HTERT RPE-1 (cell line): ENCODE measurements at regions not wholly inside any gene's neighbourhood (a gene's known extent, or its start where the extent isn't known, plus 50 kb on each side); places are given as distances from the start of the nearest gene placed in this dataset.

Source experiments
- in situ Hi-C: fragments of 300-500 bp; cut with MboI; formaldehyde crosslinking; loops from 4 replicates; pipeline ENCODE4 v1.14.3; 2020; ENCODE audit warnings: low sequenced_read_pairs

DNA sequence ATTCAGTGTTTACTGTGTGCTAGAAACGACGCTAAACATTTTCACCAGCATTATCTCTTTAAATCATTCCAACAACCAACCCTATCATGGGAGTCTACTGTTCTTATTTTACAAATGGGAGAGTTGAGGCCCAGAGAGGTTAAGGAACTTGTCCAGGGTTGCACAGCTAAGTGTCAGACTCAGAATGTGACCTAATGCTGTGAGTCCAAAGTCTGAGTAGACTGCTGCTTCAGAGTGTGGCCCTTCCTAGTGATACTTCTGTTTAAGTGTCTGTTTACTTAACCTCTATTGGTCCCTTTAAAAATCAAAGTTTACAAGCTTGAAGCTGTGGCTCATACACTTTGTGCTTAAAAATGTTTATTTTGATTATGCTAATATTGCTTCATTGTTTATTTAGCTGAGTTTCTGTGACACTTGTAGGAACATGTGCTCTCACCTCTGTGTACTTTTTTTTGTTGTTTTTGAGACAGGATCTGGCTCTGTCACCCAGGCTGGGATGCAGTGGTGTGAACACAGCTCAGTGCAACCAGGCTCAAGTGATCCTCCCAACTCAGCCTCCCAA is 84.4 kb upstream of the SYPL1 start:
- in situ Hi-C loops: loop anchor here (25.0 kb wide), 1 partner anchor 266 kb away; no protein-coding TSS in a partner anchor

DNA sequence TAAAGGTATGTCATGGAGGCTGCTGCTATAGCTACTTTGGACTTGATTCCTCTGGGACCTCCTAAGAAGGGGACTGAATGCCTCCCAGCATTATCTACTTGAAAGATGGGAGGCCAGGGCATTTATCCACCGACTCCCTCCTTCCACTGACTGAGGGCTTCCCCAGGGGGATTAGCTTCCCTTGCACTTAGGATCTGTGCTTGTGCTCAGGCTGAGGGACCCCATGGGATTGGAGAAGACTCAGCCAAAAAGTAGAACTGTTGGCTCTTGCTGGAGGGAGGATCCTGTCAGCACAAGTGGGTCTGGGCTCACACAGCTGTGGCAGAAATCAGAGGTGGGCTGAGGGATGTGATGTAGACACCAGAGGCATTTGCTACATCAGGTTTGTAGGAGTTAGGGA is 81.5 kb upstream of the SYPL1 start:
- in situ Hi-C loops: loop anchor here (25.0 kb wide), 1 partner anchor 269 kb away; no protein-coding TSS in a partner anchor

DNA sequence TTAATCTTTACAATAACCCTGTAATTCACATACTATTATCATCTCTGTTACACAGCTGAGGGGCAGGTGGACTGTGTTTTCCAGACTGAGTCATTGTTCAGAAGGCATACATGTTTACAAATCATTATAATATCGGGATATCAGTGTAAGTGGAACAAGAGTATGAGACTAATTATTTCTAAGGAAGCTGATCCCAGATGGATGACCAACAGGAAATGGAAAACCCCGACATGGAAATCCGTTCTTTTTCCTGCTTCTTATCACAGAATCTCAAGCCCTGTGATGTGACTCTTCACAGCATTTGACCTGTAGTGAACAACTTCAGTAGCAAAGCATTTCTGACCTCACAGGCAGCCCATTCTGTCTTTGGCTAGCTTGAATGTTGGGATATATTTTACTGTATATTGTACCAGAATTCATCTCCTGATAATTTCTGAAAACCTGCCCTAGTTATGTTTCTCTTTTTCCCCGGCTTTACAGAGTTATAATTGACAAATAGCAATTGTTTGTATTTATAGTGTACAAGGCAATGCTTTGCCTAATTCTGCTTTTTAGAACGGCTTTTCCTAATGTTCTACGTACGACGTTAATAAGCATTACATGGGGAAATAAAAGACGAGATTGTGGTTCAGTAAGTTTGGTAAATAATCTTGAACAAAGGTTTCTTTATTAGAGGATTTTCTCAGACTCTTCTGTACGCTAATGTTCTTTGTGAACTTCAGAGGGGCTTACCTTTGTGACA is 78.6 kb upstream of the SYPL1 start:
- in situ Hi-C loops: loop anchor here (25.0 kb wide), 1 partner anchor 272 kb away; no protein-coding TSS in a partner anchor

DNA sequence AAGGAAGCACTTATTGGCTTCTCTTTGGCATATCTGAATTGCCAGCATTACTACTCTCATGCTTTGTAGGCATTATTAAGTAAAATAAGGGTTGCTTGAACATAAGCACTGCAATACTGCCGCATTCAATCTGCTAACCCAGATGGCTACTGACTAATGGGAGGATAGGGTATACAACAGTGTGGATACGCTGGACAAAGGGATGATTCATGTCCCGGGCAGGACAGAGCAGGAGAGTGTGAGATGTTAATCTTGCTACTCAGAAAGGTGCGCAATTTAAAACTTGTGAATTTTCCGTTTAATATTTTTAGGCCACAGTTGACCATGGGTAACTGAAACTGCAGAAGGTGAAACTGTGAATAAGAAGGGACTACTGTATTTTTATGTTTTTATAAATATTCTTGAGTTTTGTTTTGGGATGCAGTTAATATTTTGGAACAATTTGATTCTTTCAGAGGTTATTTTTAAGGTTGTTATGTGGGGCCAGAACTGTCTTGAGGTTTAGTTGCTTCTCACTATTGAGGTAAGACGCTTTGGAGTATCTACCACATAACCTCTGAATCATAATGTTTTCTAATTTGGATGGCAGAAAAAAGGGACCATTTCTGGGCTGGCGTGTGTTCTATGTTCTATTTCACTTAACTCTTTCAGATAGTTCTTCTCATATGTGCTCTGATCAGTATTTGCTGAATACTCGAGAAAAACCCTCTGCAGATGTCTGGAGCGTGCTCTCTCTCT is 75.7 kb upstream of the SYPL1 start:
- in situ Hi-C loops: loop anchor here (25.0 kb wide), 1 partner anchor 275 kb away; no protein-coding TSS in a partner anchor

GRCh38 chr7:106185719-106186118 is 73.6 kb upstream of the SYPL1 start:
- in situ Hi-C loops: loop anchor here (25.0 kb wide), 1 partner anchor 277 kb away; no protein-coding TSS in a partner anchor

DNA sequence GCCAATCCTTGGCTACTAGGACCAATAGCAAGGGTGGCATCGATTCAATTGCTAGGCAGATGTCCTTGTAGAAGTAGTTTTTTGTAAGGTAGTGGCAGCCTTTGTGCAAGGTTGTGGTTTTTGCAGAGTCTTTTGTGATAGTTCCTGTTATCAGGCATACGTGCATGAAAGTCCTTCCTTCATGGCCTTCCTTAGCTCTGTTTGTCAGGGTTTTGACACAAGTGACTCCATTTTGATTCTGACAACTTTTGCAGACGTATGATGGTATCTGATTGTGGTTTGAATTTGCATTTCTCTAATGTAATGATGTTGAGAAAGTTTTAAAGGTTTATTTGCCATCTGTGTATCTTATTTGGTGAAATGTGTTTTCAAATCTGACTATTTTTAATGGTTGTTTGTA is 71.8 kb upstream of the SYPL1 start:
- in situ Hi-C loops: loop anchor here (25.0 kb wide), 1 partner anchor 278 kb away; no protein-coding TSS in a partner anchor

DNA sequence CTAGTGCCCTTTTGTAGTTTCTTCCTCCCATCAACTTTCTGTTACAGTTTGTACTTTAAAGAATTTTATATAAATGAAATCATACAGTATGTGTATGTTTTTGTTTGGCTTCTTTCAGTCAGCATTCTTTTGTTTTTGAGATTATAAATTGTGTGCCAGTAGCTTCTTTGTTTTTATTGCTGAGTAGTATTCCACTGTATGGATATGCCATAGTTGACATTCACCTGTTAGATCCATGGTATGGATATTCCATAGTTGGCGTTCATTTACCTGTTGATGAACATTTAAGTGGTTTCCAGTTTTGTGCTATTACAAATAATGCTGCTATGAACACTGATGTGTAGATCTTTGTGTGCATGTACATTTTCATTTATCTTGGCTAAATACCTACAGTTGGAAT is 70.8 kb upstream of the SYPL1 start:
- in situ Hi-C loops: loop anchor here (25.0 kb wide), 1 partner anchor 279 kb away; no protein-coding TSS in a partner anchor

DNA sequence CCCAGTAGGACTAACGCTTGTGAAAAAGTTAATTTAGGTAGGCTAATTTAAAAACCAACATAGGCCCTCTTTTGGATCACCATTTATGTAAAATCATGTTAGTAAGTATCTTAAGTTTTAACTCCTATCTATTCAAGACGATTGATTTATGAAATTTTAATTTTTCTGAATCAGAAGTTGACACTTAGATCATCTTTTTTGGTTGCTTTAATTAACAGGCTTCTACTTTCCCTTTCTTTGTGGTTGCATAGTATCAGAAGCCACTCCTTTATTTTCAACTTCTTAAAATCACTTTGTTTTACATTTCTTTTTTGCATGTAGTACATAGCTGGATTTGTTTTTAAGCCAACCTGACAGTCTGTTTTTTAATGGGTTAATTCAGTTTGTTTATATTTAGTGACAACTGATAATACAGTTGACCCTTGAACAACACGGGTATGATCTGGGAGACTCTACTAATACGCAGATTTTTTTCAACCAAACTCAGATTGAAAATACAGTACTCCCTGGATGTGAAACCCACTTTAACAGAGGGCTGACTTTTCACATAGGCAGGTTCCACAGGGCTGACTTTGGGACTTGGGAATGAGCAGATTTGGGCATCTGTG is 69.7 kb upstream of the SYPL1 start:
- in situ Hi-C loops: loop anchor here (25.0 kb wide), 1 partner anchor 281 kb away; no protein-coding TSS in a partner anchor

GRCh38 chr7:106180721-106181120 is 68.6 kb upstream of the SYPL1 start:
- in situ Hi-C loops: loop anchor here (25.0 kb wide), 1 partner anchor 282 kb away; no protein-coding TSS in a partner anchor

GRCh38 chr7:106179256-106179655 is 67.1 kb upstream of the SYPL1 start:
- in situ Hi-C loops: loop anchor here (25.0 kb wide), 1 partner anchor 283 kb away; no protein-coding TSS in a partner anchor

DNA sequence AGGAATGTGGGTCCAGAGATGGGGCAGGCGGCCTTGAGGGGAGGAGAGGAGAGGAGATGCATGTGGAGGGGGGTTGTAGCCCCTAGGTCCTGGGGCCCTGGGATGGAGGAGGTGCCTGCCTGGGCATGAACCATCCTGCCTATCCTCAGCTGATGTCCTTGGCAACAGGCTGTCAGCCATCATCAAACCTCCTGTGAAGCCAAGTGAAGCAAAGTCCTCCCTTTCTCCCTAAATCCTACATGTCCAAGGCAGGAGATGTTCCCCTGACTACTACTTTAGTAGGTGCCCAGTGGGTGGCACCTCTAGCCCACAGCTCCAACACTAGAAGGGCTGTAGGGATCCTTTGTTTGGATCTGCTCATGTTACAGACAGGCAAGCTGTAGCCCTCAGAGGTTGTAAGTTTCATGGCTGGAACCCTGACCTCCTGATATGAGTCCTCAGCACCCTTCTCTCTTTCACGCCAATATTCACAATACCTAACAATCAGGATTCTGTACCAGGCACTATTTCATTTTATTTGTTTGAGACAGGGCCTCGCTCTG is 66.6 kb upstream of the SYPL1 start:
- in situ Hi-C loops: loop anchor here (25.0 kb wide), 1 partner anchor 284 kb away; no protein-coding TSS in a partner anchor

- in situ Hi-C loops: loop anchor here (25.0 kb wide), 1 partner anchor 284 kb away; no protein-coding TSS in a partner anchor
Measured at GRCh38 chr7:106177738-106178592, 65.9 kb upstream of the SYPL1 start.

GRCh38 chr7:106177300-106177690 is 65.2 kb upstream of the SYPL1 start:
- in situ Hi-C loops: loop anchor here (25.0 kb wide), 1 partner anchor 285 kb away; no protein-coding TSS in a partner anchor

- in situ Hi-C loops: loop anchor here (25.0 kb wide), 1 partner anchor 286 kb away; no protein-coding TSS in a partner anchor
Measured at GRCh38 chr7:106176414-106177299, 64.5 kb upstream of the SYPL1 start.

DNA sequence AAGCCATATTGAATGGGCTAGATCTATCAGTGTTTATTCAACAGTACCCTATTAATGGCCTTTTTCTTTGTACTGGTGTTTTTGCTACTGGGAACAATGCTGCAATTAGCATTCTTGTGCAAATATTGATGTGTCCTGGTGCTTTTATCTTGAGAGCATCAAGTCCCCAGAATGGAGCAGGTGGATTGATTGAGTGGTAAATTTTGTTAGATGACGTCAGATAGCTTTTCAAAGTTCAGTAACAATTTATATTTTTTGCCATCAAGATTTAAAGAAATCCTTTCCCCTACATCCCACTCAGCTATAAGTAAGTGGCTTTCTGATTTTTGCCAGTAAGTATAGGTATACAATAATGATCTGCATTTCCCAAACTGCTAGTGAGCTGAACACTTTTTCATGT is 63.4 kb upstream of the SYPL1 start:
- in situ Hi-C loops: loop anchor here (25.0 kb wide), 1 partner anchor 287 kb away; no protein-coding TSS in a partner anchor

DNA sequence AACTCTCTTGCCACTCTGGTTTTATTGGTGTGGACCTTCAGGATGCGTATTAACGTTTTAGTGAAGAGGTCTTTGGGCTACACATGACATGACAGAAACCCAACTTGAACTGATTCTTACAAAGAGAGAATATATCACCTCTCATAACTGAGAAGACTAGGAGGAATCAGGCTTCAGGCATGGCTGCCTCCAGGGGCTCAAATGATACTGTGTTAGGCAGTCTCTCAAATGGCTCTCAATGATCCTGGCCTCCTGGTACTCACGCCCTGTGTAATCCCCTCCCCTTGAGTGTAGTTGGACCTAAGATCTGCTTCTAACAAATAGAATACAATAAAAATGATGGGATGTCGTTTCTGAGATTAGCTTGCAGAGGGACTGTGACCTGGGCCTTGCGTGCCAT is 58.5 kb upstream of the SYPL1 start:
- in situ Hi-C loops: no loop called here

- in situ Hi-C loops: no loop called here
Measured at GRCh38 chr7:106169821-106170610, 57.9 kb upstream of the SYPL1 start.
